HUES48 (cell line): ENCODE measurements at regions not wholly inside any gene's neighbourhood (a gene's known extent, or its start where the extent isn't known, plus 50 kb on each side); places are given as distances from the start of the nearest gene placed in this dataset.
"Not testable (repeated sequence)": the region's sequence is repeated elsewhere in the genome, so short reads cannot be mapped to it uniquely, and the experiment has no call there.

ENCODE experiments used
- H3K27ac ChIP-seq: one replicate; pipeline ENCODE4 v1.7.0; 2013; ENCODE audit warnings: low read depth, low read length, inconsistent platforms
- H3K27me3 ChIP-seq: 2 replicates; pipeline ENCODE4 v1.6.1; 2013; ENCODE audit warnings: mild to moderate bottlenecking, low read length; ENCODE audit not compliant: control insufficient read depth, insufficient read depth
- H3K36me3 ChIP-seq: 2 replicates; pipeline ENCODE4 v1.6.1; 2013; ENCODE audit warnings: low read length; ENCODE audit not compliant: control insufficient read depth, insufficient read depth
- H3K4me1 ChIP-seq: 2 replicates; pipeline ENCODE4 v1.6.1; 2013; ENCODE audit warnings: mild to moderate bottlenecking, low read length; ENCODE audit not compliant: control insufficient read depth, insufficient read depth
- H3K4me3 ChIP-seq: 2 replicates; pipeline ENCODE4 v1.5.1; 2013; ENCODE audit warnings: mild to moderate bottlenecking, low read depth, low read length
- H3K9ac ChIP-seq: 2 replicates; pipeline ENCODE4 v1.6.1; 2013; ENCODE audit warnings: mild to moderate bottlenecking, low read depth, low read length, moderate library complexity
- H3K9me3 ChIP-seq: 2 replicates; pipeline ENCODE4 v1.6.1; 2013; ENCODE audit warnings: low read length; ENCODE audit not compliant: control insufficient read depth, insufficient read depth

- Histone ChIP-seq H3K4me3 (no peak overlapping the region), H3K27ac (no peak overlapping the region), H3K27me3 (no peaks in the 10 kb centered on the region), H3K36me3 (no peaks in the 10 kb centered on the region), H3K9ac (no peak overlapping the region), H3K9me3 (no peaks in the 10 kb centered on the region), H3K4me1 (peaks cover 5% of the 10 kb centered on the region; the same call in 1 of the 2 replicates)
Measured at GRCh38 chr11:37277896-37278465, 679.9 kb upstream of the RAG2 start.

DNA sequence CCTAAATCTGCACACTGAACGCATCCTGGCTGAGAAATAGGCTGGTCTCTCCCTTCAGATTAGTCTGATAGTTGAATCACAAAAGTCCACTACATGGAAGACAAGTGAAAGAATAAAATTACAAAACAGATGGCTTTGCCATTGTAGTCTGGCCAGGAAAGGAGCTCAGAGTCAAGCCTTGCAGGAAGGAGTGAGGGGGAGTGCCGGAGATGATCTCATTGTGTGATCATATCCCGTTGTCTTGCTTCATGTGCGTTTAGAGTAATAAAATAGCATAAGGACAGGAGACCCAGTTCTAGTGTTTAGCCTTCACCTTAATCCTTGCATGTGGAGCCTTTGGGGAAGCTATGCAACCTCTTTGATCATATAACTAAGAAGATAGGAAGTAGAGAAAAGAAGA, 666.7 kb upstream of the RAG2 start:
- H3K9ac ChIP-seq, result no peak overlapping the region
- H3K4me1 ChIP-seq, result no peaks in the 10 kb centered on the region; the same call in 1 of the 2 replicates
- H3K9me3 ChIP-seq, result no peaks in the 10 kb centered on the region
- no peak overlapping the region for H3K4me3 ChIP-seq
- H3K36me3 ChIP-seq, result no peaks in the 10 kb centered on the region
- no peak overlapping the region for H3K27ac ChIP-seq
- no peaks in the 10 kb centered on the region for H3K27me3 ChIP-seq

DNA sequence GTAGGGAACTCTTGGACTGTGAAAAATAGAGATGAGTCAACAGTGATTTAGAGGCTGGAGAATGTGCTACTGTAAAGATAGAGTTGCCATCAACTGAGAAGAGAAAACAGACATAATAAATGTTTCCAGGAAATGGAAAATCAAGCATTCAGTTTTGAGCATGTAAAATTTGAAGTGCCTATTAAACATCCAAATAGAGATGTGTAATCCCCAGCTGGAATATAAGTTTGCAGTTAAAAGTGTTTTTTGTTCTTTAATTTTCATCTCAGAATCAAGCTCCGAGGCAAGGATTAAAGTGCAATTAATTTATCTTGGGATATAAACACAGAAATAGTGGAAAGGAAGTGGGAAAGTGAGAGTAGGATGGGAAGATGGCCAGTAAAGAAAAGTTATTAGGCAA, 666.0 kb upstream of the RAG2 start:
- H3K9ac ChIP-seq, result no peak overlapping the region
- H3K4me1 ChIP-seq, result peaks cover 7% of the 10 kb centered on the region
- H3K36me3 ChIP-seq, result no peaks in the 10 kb centered on the region
- no peak overlapping the region for H3K4me3 ChIP-seq
- no peak overlapping the region for H3K27ac ChIP-seq
- no peaks in the 10 kb centered on the region for H3K9me3 ChIP-seq
- H3K27me3 ChIP-seq, result no peaks in the 10 kb centered on the region

- not testable (repeated sequence) for H3K4me1 ChIP-seq, H3K27ac ChIP-seq, H3K4me3 ChIP-seq, H3K27me3 ChIP-seq, H3K9me3 ChIP-seq, H3K9ac ChIP-seq, H3K36me3 ChIP-seq
Measured at GRCh38 chr11:37263467-37263866, 665.4 kb upstream of the RAG2 start.

DNA sequence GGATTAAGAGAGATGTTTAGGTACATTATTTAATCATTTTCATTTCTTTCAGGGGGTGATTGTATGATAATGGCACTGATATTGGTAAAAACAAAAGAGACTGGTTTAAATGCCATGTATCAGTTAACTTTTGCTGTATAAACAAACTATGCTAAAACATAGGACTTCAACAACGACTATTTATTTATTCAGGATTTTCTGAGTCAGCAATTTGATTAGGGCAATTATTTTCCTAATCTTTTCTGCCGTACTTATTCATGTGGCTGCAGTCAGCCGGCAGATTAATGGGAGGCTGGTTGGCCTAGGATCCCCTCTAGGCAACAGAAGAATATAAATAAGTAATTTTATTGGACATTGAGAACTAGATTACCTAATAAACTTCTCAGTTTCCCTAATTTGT, 661.7 kb upstream of the RAG2 start:
- Histone ChIP-seq H3K27me3 (no peaks in the 10 kb centered on the region), H3K36me3 (no peaks in the 10 kb centered on the region)

DNA sequence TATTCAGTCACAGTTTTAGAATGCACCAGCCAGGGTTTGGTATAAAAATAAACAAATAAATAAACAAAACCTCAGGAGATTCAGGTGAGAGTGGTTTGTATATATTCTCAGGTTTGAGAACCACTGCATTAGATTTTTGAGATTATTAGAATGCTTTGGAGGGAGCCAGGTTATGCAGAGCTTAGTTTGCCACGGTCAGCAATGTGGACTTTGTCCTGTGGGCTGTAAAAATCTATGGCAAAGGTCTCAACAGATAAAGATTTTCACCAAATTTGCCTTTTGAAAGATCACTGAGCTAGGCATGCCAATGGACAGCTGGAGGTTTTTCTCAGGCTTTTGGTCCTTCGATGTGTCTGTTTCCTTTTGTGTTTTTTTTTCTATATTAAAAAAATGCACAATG, 650.1 kb upstream of the RAG2 start:
- H3K4me1 ChIP-seq, result no peaks in the 10 kb centered on the region
- H3K9me3 ChIP-seq, result no peaks in the 10 kb centered on the region
- no peak overlapping the region for H3K27ac ChIP-seq
- H3K27me3 ChIP-seq, result no peaks in the 10 kb centered on the region
- no peaks in the 10 kb centered on the region for H3K36me3 ChIP-seq
- H3K9ac ChIP-seq, result no peak overlapping the region
- H3K4me3 ChIP-seq, result no peak overlapping the region

More for the DNA sequence above, 661.7 kb upstream of the RAG2 start:
- Histone ChIP-seq H3K9me3 (no peaks in the 10 kb centered on the region), H3K9ac (no peak overlapping the region), H3K4me1 (peaks cover 7% of the 10 kb centered on the region), H3K4me3 (no peak overlapping the region), H3K27ac (no peak overlapping the region)

DNA sequence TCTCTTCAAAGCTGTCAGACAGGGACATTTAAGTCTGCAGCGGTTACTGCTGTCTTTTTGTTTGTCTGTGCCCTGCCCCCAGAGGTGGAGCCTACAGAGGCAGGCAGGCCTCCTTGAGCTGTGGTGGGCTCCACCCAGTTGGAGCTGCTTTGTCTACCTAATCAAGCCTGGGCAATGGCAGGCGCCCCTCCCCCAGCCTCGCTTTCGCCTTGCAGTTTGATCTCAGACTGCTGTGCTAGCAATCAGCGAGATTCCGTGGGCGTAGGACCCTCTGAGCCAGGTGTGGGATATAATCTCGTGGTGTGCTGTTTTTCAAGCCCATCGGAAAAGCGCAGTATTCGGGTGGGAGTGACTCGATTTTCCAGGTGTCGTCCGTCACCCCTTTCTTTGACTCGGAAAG, 648.1 kb upstream of the RAG2 start:
- not testable (repeated sequence) for H3K9me3 ChIP-seq, H3K27ac ChIP-seq, H3K4me1 ChIP-seq, H3K9ac ChIP-seq, H3K27me3 ChIP-seq, H3K4me3 ChIP-seq, H3K36me3 ChIP-seq

- Histone ChIP-seq H3K27ac (no peak overlapping the region), H3K9me3 (peaks cover 8% of the 10 kb centered on the region), H3K36me3 (no peaks in the 10 kb centered on the region), H3K4me3 (no peak overlapping the region), H3K27me3 (no peaks in the 10 kb centered on the region), H3K9ac (no peak overlapping the region), H3K4me1 (no peaks in the 10 kb centered on the region)
Measured at GRCh38 chr11:37230865-37231264, 632.8 kb upstream of the RAG2 start.

- H3K27me3 ChIP-seq, result no peaks in the 10 kb centered on the region
- H3K9me3 ChIP-seq, result peaks cover 33% of the 10 kb centered on the region
- no peak overlapping the region for H3K9ac ChIP-seq
- no peaks in the 10 kb centered on the region for H3K36me3 ChIP-seq
- H3K4me3 ChIP-seq, result no peak overlapping the region
- H3K4me1 ChIP-seq, result no peaks in the 10 kb centered on the region
- H3K27ac ChIP-seq, result no peak overlapping the region
Measured at GRCh38 chr11:37223962-37224361, 625.9 kb upstream of the RAG2 start.

- Histone ChIP-seq H3K4me3 (no peak overlapping the region), H3K9ac (no peak overlapping the region), H3K27me3 (no peaks in the 10 kb centered on the region), H3K9me3 (no peaks in the 10 kb centered on the region), H3K4me1 (peaks cover 19% of the 10 kb centered on the region), H3K27ac (no peak overlapping the region), H3K36me3 (no peaks in the 10 kb centered on the region)
Measured at GRCh38 chr11:37203006-37203405, 605.0 kb upstream of the RAG2 start.

- Histone ChIP-seq H3K9me3 (peaks cover 6% of the 10 kb centered on the region; the same call in 1 of the 2 replicates), H3K9ac (no peak overlapping the region), H3K4me1 (peaks cover 19% of the 10 kb centered on the region), H3K27me3 (no peaks in the 10 kb centered on the region), H3K4me3 (no peak overlapping the region), H3K36me3 (no peaks in the 10 kb centered on the region), H3K27ac (no peak overlapping the region)
Measured at GRCh38 chr11:37199082-37199481, 601.0 kb upstream of the RAG2 start.

- Histone ChIP-seq H3K9ac (no peak overlapping the region), H3K4me1 (peaks cover 10% of the 10 kb centered on the region), H3K9me3 (peaks cover 4% of the 10 kb centered on the region; the same call in 1 of the 2 replicates), H3K27me3 (no peaks in the 10 kb centered on the region), H3K36me3 (no peaks in the 10 kb centered on the region), H3K27ac (no peak overlapping the region), H3K4me3 (no peak overlapping the region)
Measured at GRCh38 chr11:37184326-37184725, 586.3 kb upstream of the RAG2 start.
